Chondrocyte (in vitro differentiated cells): ENCODE measurements at regions not wholly inside any gene's neighbourhood (a gene's known extent, or its start where the extent isn't known, plus 50 kb on each side); places are given as distances from the start of the nearest gene placed in this dataset.

ENCODE experiments used
- DNase-seq: peaks from one replicate; pipeline ENCODE4 v3.0.0; 2021; ENCODE audit warnings: mixed read lengths, low spot score
- H3K27ac Mint-ChIP-seq: one replicate; pipeline ENCODE4 v1.8.0; 2021; ENCODE audit warnings: mild to moderate bottlenecking, moderate library complexity, mixed read lengths; ENCODE audit not compliant: unreplicated experiment
- H3K27me3 Mint-ChIP-seq: 2 replicates; pipeline ENCODE4 v1.8.0; 2021; ENCODE audit warnings: low read depth, mixed read lengths
- H3K36me3 Mint-ChIP-seq: 2 replicates; pipeline ENCODE4 v1.8.0; 2021; ENCODE audit warnings: low read depth, mixed read lengths
- H3K4me1 Mint-ChIP-seq: 2 replicates; pipeline ENCODE4 v1.8.0; 2021; ENCODE audit warnings: low read depth, mild to moderate bottlenecking, mixed read lengths
- H3K4me3 Mint-ChIP-seq: one replicate; pipeline ENCODE4 v1.8.0; 2021; ENCODE audit warnings: mild to moderate bottlenecking, moderate library complexity, mixed read lengths; ENCODE audit not compliant: unreplicated experiment
- H3K9me3 Mint-ChIP-seq: 2 replicates; pipeline ENCODE4 v1.8.0; 2021; ENCODE audit warnings: low read depth, mixed read lengths
- TF ChIP-seq, protein P1 (sequence below): fragments of 200-600 bp; sonication (generic); IDR thresholded peaks from 2 replicates; pipeline ENCODE4 v1.5.0; 2021; ENCODE audit warnings: antibody characterized with exemption, mild to moderate bottlenecking, moderate library complexity

DNA sequence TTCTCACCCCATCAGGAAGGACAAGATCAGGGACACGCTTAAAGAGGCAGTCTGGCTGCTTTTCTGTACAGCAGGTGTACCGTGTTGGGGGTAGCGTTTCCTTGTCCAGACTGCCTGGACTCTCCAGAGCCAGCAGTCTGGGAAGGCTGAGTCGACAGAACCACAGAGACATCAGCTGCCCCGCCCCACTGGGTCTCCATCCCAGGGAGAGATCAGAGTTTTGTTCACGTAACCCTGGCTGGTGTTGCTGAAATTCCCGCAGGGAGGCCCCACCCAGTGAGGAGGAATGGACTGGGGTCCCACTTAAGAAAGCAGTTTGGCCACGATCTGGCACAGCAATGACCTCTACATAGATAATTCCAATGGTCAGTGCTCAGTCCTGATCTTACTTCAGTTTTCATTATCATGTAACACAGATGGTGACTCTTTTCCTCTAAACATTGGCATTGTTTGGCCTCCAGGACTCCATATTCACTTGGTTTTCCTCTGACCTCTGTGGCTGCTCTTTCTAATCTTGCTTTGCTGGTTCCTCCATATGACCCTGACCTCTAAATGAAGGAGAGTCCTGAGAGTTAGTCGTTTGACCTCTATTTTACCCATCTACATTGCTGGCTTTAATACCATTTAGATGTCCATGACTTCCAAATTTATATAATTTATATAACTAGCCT, 89.6 kb upstream of the LRRC55 start:
- TF ChIP-seq, protein P1, sequence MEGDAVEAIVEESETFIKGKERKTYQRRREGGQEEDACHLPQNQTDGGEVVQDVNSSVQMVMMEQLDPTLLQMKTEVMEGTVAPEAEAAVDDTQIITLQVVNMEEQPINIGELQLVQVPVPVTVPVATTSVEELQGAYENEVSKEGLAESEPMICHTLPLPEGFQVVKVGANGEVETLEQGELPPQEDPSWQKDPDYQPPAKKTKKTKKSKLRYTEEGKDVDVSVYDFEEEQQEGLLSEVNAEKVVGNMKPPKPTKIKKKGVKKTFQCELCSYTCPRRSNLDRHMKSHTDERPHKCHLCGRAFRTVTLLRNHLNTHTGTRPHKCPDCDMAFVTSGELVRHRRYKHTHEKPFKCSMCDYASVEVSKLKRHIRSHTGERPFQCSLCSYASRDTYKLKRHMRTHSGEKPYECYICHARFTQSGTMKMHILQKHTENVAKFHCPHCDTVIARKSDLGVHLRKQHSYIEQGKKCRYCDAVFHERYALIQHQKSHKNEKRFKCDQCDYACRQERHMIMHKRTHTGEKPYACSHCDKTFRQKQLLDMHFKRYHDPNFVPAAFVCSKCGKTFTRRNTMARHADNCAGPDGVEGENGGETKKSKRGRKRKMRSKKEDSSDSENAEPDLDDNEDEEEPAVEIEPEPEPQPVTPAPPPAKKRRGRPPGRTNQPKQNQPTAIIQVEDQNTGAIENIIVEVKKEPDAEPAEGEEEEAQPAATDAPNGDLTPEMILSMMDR, result no peak
- DNase-seq, result no peak
- H3K27ac Mint-ChIP-seq, result no peak overlapping the region
- H3K4me3 Mint-ChIP-seq, result no peak overlapping the region
- H3K27me3 Mint-ChIP-seq, result peaks cover 22% of the 10 kb centered on the region
- H3K4me1 Mint-ChIP-seq, result peaks cover 5% of the 10 kb centered on the region
- no peaks in the 10 kb centered on the region for H3K9me3 Mint-ChIP-seq
- H3K36me3 Mint-ChIP-seq, result no peaks in the 10 kb centered on the region

DNA sequence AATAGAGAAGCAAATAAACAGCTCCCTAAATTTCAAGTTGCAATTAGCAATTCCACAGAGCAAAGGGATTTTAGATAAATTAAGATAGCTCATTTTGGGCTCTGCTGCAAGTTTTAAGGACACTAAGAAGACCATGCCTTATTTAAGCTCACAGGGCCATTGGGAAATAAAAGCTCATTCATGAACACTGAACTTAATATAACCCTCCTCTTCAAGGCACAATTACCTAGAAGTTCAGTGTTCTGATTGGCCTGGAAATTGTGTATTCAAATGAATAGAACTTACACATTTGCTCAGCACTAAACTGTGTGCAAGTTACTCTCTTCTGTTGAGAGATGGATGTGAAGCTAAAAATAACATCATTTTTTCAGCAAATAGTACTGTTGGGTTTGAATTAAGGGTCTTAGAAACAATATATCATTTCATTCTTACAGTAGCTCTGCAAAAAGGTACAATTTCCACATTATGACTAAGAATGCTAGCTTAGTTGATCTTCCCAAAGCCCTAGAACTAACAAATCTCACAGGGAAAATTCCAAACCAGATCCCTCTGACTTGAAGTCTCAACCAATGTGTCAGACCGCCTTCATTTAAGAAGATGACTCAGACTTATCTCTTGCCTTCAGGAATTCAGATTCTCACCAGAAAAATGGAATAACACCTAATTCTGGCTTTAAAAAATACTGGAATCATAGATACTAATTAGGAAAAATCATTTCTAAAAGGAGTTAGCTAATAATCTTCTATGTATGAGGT, 87.4 kb upstream of the LRRC55 start:
- peaks cover 5% of the 10 kb centered on the region for H3K4me1 Mint-ChIP-seq

DNA sequence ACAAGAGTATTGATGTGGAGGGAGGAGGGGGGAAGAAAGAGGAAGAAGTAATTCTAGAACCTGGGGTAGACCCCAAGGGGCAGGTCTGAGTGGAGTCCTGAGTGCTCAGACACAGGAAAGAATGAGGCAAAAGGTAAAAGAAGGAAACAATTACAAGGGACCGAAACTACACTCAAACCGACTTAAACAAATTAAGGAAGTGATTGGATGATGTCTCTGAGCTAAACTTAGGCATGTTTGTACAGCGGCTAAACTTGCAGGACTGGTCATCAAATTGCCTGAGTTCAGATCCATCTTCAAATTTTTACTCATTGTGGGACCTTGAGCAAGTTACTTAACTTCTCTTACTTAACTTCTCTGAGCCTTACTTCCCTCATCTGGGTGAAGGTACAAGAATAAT, 86.3 kb upstream of the LRRC55 start:
- no peak overlapping the region for H3K27ac Mint-ChIP-seq
- H3K4me3 Mint-ChIP-seq, result no peak overlapping the region
- H3K4me1 Mint-ChIP-seq, result peaks cover 5% of the 10 kb centered on the region
- H3K27me3 Mint-ChIP-seq, result peaks cover 14% of the 10 kb centered on the region
- no peak for DNase-seq
- no peaks in the 10 kb centered on the region for H3K9me3 Mint-ChIP-seq
- TF ChIP-seq, protein P1, result no peak
- no peaks in the 10 kb centered on the region for H3K36me3 Mint-ChIP-seq

More for the DNA sequence above, 87.4 kb upstream of the LRRC55 start:
- TF ChIP-seq, protein P1, result no peak
- DNase-seq, result no peak
- Mint-ChIP-seq H3K9me3 (no peaks in the 10 kb centered on the region), H3K36me3 (no peaks in the 10 kb centered on the region), H3K4me3 (no peak overlapping the region), H3K27me3 (peaks cover 14% of the 10 kb centered on the region), H3K27ac (no peak overlapping the region)

DNA sequence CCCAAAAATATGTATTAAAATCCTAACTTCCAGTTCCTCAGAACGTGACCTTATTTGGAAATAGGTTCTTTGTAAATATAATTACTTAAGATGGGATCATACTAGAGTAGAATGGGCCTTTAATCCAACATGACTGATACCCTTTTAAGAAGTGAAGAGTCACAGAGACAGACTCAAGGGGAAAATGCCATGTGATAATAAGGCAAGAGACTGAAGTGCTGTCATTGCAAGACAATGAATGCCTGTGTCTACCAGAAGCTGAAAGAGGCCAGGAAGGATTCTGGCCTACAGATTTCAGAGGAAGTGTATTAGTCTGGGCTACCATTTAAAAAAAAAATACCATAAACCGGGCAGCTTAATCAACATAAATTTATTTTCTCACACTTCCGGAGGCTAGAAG, 85.9 kb upstream of the LRRC55 start:
- Mint-ChIP-seq H3K4me3 (no peak overlapping the region), H3K9me3 (no peaks in the 10 kb centered on the region), H3K36me3 (no peaks in the 10 kb centered on the region), H3K4me1 (peaks cover 5% of the 10 kb centered on the region), H3K27me3 (peaks cover 13% of the 10 kb centered on the region), H3K27ac (no peak overlapping the region)
- DNase-seq, result no peak
- TF ChIP-seq, protein P1, result no peak

DNA sequence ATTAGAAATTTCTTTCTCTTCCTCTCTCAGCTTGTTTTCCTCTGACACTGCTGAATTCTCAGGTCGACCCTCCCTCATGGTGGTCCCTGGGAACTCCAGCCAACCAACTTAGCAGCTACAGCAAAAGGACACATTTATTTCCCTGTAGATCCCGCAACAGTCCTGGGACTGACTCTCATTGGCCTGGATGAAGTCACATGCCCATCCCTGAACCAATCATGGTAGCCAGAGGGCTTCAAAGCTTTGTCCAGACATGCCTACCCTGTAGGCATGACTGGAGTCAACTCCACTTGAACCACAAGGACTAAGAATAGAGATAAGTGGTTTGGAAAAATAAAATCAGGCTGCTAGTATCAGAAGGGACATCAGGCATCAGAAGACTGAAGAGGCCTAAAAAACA, 84.6 kb upstream of the LRRC55 start:
- no peak for DNase-seq
- TF ChIP-seq, protein P1, result no peak
- Mint-ChIP-seq H3K9me3 (no peaks in the 10 kb centered on the region), H3K36me3 (no peaks in the 10 kb centered on the region), H3K27ac (no peak overlapping the region), H3K27me3 (peaks cover 8% of the 10 kb centered on the region), H3K4me3 (no peak overlapping the region), H3K4me1 (peaks cover 5% of the 10 kb centered on the region)
